ENCODE measurements at regions not wholly inside any gene's neighbourhood (a gene's known extent, or its start where the extent isn't known, plus 50 kb on each side); places are given as distances from the start of the nearest gene placed in this dataset.
A peak's percentile ranks its signal among the peaks of the same experiment; 100 is the strongest.

DNA sequence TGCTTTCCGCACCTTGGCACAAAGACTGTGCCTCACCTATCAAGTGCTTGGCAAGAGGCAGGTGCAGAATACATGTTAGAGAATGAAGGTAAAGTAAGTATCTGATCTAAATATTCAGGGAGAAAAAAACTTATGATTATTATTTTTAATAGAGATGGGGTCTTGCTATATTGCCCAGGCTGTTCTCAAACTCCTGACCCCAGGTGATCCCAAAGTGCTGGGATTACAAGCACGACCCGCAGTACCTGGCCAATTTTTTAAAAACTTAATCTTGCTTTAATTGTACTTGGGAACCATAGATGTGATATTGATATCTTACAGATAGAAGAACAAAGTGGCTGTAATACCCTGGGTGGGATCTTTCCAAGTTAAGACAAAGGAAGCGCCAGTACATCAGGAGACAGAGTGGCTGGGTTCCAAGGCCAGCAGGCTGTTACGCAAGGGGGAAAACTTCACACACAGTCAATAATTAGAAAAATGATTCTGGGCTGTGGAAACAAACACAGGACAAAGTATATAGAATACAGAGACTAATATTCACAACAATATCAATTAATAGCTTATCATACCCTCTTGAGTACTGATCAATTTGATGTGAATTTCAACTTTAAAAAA is 58.6 kb upstream of the ATP1A1 start (continued):
- peak; percentile 97 for TF ChIP-seq ZNF121 (CRISPR knock-in tag; IDR thresholded peaks at IDR 0.05)
- TF ChIP-seq, protein P1, sequence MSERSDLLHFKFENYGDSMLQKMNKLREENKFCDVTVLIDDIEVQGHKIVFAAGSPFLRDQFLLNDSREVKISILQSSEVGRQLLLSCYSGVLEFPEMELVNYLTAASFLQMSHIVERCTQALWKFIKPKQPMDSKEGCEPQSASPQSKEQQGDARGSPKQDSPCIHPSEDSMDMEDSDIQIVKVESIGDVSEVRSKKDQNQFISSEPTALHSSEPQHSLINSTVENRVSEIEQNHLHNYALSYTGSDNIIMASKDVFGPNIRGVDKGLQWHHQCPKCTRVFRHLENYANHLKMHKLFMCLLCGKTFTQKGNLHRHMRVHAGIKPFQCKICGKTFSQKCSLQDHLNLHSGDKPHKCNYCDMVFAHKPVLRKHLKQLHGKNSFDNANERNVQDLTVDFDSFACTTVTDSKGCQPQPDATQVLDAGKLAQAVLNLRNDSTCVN (CRISPR knock-in tag; IDR thresholded peaks at IDR 0.05; ENCODE audit: borderline replicate concordance), result no peak
- no peak for TF ChIP-seq ZNF777 (CRISPR knock-in tag; IDR thresholded peaks at IDR 0.05)
- TF ChIP-seq ZNF749 (CRISPR knock-in tag; IDR thresholded peaks at IDR 0.05; ENCODE audit: borderline replicate concordance), result no peak
- TF ChIP-seq HCFC1 (IDR thresholded peaks at IDR 0.05; ENCODE audit: low read depth, low read length), result no peak
- TF ChIP-seq, protein P2, sequence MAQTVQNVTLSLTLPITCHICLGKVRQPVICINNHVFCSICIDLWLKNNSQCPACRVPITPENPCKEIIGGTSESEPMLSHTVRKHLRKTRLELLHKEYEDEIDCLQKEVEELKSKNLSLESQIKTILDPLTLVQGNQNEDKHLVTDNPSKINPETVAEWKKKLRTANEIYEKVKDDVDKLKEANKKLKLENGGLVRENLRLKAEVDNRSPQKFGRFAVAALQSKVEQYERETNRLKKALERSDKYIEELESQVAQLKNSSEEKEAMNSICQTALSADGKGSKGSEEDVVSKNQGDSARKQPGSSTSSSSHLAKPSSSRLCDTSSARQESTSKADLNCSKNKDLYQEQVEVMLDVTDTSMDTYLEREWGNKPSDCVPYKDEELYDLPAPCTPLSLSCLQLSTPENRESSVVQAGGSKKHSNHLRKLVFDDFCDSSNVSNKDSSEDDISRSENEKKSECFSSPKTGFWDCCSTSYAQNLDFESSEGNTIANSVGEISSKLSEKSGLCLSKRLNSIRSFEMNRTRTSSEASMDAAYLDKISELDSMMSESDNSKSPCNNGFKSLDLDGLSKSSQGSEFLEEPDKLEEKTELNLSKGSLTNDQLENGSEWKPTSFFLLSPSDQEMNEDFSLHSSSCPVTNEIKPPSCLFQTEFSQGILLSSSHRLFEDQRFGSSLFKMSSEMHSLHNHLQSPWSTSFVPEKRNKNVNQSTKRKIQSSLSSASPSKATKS (CRISPR knock-in tag; IDR thresholded peaks at IDR 0.05), result no peak
- no peak for TF ChIP-seq ZNF768 (CRISPR knock-in tag; IDR thresholded peaks at IDR 0.05)
- TF ChIP-seq ZBTB8A (CRISPR knock-in tag; IDR thresholded peaks at IDR 0.05; ENCODE audit: borderline replicate concordance, low read depth), result no peak
- TF ChIP-seq ZIK1 (CRISPR knock-in tag; IDR thresholded peaks at IDR 0.05; ENCODE audit: borderline replicate concordance, low read depth), result no peak
- TF ChIP-seq, protein P3, sequence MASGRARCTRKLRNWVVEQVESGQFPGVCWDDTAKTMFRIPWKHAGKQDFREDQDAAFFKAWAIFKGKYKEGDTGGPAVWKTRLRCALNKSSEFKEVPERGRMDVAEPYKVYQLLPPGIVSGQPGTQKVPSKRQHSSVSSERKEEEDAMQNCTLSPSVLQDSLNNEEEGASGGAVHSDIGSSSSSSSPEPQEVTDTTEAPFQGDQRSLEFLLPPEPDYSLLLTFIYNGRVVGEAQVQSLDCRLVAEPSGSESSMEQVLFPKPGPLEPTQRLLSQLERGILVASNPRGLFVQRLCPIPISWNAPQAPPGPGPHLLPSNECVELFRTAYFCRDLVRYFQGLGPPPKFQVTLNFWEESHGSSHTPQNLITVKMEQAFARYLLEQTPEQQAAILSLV (CRISPR knock-in tag; IDR thresholded peaks at IDR 0.05; ENCODE audit: borderline replicate concordance), result no peak
- TF ChIP-seq, protein P4, sequence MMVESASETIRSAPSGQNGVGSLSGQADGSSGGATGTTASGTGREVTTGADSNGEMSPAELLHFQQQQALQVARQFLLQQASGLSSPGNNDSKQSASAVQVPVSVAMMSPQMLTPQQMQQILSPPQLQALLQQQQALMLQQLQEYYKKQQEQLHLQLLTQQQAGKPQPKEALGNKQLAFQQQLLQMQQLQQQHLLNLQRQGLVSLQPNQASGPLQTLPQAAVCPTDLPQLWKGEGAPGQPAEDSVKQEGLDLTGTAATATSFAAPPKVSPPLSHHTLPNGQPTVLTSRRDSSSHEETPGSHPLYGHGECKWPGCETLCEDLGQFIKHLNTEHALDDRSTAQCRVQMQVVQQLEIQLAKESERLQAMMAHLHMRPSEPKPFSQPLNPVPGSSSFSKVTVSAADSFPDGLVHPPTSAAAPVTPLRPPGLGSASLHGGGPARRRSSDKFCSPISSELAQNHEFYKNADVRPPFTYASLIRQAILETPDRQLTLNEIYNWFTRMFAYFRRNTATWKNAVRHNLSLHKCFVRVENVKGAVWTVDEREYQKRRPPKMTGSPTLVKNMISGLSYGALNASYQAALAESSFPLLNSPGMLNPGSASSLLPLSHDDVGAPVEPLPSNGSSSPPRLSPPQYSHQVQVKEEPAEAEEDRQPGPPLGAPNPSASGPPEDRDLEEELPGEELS (CRISPR knock-in tag; IDR thresholded peaks at IDR 0.05), result peak; percentile 83
- TF ChIP-seq ZZZ3 (CRISPR knock-in tag; IDR thresholded peaks at IDR 0.05; ENCODE audit: borderline replicate concordance), result no peak
- TF ChIP-seq, protein P5, sequence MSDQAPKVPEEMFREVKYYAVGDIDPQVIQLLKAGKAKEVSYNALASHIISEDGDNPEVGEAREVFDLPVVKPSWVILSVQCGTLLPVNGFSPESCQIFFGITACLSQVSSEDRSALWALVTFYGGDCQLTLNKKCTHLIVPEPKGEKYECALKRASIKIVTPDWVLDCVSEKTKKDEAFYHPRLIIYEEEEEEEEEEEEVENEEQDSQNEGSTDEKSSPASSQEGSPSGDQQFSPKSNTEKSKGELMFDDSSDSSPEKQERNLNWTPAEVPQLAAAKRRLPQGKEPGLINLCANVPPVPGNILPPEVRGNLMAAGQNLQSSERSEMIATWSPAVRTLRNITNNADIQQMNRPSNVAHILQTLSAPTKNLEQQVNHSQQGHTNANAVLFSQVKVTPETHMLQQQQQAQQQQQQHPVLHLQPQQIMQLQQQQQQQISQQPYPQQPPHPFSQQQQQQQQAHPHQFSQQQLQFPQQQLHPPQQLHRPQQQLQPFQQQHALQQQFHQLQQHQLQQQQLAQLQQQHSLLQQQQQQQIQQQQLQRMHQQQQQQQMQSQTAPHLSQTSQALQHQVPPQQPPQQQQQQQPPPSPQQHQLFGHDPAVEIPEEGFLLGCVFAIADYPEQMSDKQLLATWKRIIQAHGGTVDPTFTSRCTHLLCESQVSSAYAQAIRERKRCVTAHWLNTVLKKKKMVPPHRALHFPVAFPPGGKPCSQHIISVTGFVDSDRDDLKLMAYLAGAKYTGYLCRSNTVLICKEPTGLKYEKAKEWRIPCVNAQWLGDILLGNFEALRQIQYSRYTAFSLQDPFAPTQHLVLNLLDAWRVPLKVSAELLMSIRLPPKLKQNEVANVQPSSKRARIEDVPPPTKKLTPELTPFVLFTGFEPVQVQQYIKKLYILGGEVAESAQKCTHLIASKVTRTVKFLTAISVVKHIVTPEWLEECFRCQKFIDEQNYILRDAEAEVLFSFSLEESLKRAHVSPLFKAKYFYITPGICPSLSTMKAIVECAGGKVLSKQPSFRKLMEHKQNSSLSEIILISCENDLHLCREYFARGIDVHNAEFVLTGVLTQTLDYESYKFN (CRISPR knock-in tag; conservative IDR thresholded peaks at IDR 0.05), result peak; percentile 71
- TF ChIP-seq IKZF4 (CRISPR knock-in tag; IDR thresholded peaks at IDR 0.05; ENCODE audit: borderline replicate concordance, low read depth, not compliant biosample characterization), result no peak
- no peak for TF ChIP-seq RAD21 (CRISPR knock-in tag; IDR thresholded peaks at IDR 0.05)
- TF ChIP-seq ZNF207 (IDR thresholded peaks at IDR 0.05; ENCODE audit: borderline replicate concordance), result no peak
- TF ChIP-seq ZNF101 (CRISPR knock-in tag; IDR thresholded peaks at IDR 0.05; ENCODE audit: borderline replicate concordance, low read depth), result no peak
- TF ChIP-seq ZNF614 (CRISPR knock-in tag; IDR thresholded peaks at IDR 0.05; ENCODE audit: borderline replicate concordance), result peak; percentile 42; the same call in 1 of the 2 replicates
- no peak for TF ChIP-seq YEATS2 (CRISPR knock-in tag; IDR thresholded peaks at IDR 0.05; ENCODE audit: borderline replicate concordance)
- TF ChIP-seq SALL2 (CRISPR knock-in tag; IDR thresholded peaks at IDR 0.05), result no peak
